RWPE1 (cell line): ENCODE measurements at regions not wholly inside any gene's neighbourhood (a gene's known extent, or its start where the extent isn't known, plus 50 kb on each side); places are given as distances from the start of the nearest gene placed in this dataset.

Experiments
- CTCF ChIA-PET: fragments of 350-600 bp; sonication (Branson Sonifier 250); formaldehyde crosslinking; extraction: SDS; loops from one replicate; lab custom pipeline; 2021; lab: Yijun Ruan, JAX
- POLR2A ChIA-PET: fragments of 400-600 bp; formaldehyde crosslinking; extraction: SDS; loops from one replicate; lab custom pipeline; 2020; ENCODE audit warnings: antibody characterized with exemption; ENCODE audit not compliant: low non-redundant PET; lab: Yijun Ruan, JAX
- DNase-seq: peaks from one replicate; pipeline ENCODE4 v3.0.0; 2012; ENCODE audit warnings: low spot score
- H3K27ac ChIP-seq: fragments of 450-650 bp; 2 replicates; pipeline ENCODE4 v1.5.1; 2017
- CTCF ChIP-seq: fragments of 450-650 bp; conservative IDR thresholded peaks from 2 replicates; pipeline ENCODE4 v1.5.1; 2017; ENCODE audit warnings: low read depth, mild to moderate bottlenecking

DNA sequence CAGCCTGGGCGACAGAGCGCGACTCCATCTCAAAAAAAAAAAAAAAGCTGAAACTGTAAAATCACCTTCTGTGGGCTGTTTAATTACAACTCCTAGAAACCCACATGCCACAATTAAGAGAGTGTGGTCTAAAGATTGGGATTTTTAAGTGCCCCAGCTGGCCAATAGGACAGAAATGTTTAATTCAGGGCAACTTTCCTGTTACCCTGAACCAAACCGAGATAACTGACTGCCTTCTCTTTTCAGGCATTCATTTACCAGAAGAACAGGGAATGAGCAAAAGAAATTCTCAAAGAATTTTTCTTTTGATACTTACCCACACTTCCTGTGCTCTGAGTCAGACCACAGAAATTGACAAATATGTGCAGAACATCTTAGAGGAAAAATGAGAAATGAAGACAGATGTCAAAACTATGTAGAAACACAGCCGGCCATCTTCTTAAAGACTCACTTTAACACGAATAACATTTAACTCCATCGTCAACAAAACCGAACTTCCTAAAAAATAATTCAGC is 221.3 kb upstream of the DAPK1 start:
- TF ChIP-seq CTCF = no peak
- POLR2A ChIA-PET = no interaction called here
- CTCF ChIA-PET = no interaction called here
- peak overlapping the region; percentile 25; the same call in 1 of the 2 replicates for H3K27ac ChIP-seq
- DNase-seq = peak; percentile 30

DNA sequence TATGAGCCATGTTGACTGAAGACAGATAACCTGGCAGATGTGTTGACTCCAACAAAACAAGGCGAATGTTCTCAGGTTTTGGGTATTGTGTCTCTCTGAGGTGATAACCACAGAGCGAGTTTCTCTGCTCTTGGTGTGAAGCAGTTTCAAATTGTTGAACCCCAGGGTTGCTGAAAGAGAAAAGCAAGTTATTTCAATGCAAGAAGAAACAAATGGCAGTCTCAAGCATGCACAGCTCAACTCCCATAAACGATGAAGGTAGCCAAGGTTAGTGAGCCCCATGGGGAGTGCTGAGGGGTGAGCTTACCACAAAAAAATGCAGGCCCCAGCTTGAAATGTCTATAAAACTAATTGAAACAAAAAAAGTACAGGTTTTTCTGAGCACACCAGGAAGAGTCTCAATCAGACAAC is 220.8 kb upstream of the DAPK1 start:
- no peak for TF ChIP-seq CTCF
- ChIA-PET CTCF (no interaction called here), POLR2A (no interaction called here)
- H3K27ac ChIP-seq = no peak overlapping the region
- no peak for DNase-seq

- POLR2A ChIA-PET = no interaction called here
- no peak for TF ChIP-seq CTCF
- no peak for DNase-seq
- no peak overlapping the region for H3K27ac ChIP-seq
- CTCF ChIA-PET = no interaction called here
These were observed 220.3 kb upstream of the DAPK1 start for GRCh38 chr9:87277346-87277745.

GRCh38 chr9:87278971-87279733 is 218.5 kb upstream of the DAPK1 start:
- H3K27ac ChIP-seq = no peak overlapping the region
- no peak for TF ChIP-seq CTCF
- POLR2A ChIA-PET = no interaction called here
- no peak for DNase-seq
- CTCF ChIA-PET = interaction anchor here (0.9 kb wide), 1 partner anchor 332 kb away, joined by 3 read pairs; no protein-coding TSS in a partner anchor

DNA sequence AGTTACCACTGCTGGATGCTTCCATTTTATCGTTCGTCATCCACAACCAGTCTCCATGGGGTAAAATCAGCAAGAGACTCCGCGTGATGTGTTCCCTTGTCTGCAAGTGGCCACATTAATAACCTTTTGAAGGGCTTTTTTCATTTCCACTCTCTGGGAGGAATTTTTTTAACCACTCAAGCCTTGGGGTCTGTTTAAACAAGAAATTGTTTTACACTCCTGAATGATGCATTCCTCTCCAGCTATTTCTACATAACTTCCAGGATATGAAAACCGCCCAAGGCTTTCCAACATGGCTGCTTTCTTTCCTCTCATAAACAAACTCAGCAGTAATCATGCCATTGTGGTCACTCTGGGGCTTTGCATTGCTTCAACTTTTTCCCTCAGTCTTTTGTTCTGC is 217.2 kb upstream of the DAPK1 start:
- DNase-seq = no peak
- POLR2A ChIA-PET = no interaction called here
- no peak for TF ChIP-seq CTCF
- H3K27ac ChIP-seq = no peak overlapping the region
- CTCF ChIA-PET = interaction anchor here (0.5 to 1.5 kb wide), 3 partner anchors 10 to 846 kb away, joined by 3 to 5 read pairs (median 4); no protein-coding TSS in a partner anchor

GRCh38 chr9:87282538-87282937 is 215.1 kb upstream of the DAPK1 start:
- POLR2A ChIA-PET = no interaction called here
- no peak for DNase-seq
- no peak overlapping the region for H3K27ac ChIP-seq
- no peak for TF ChIP-seq CTCF
- CTCF ChIA-PET = no interaction called here
